WERI-Rb-1 (cell line): ENCODE measurements at regions not wholly inside any gene's neighbourhood (a gene's known extent, or its start where the extent isn't known, plus 50 kb on each side); places are given as distances from the start of the nearest gene placed in this dataset.
A peak's percentile ranks its signal among the peaks of the same experiment; 100 is the strongest.

Experiments used
- DNase-seq: peaks from one replicate; pipeline ENCODE4 v3.0.0-alpha.2; 2020
- H3K27ac ChIP-seq: fragments of 250-450 bp; sonication (Bioruptor Pico); 2 replicates; pipeline ENCODE4 v1.5.1; 2020; ENCODE audit warnings: mild to moderate bottlenecking, moderate library complexity
- H3K27me3 ChIP-seq: fragments of 250-450 bp; sonication (Bioruptor Pico); 2 replicates; pipeline ENCODE4 v1.5.1; 2021; ENCODE audit warnings: mild to moderate bottlenecking, low read depth, moderate library complexity; ENCODE audit not compliant: insufficient read depth, severe bottlenecking
- H3K36me3 ChIP-seq: fragments of 250-450 bp; sonication (Bioruptor Pico); 2 replicates; pipeline ENCODE4 v1.5.1; 2020; ENCODE audit warnings: mild to moderate bottlenecking, moderate library complexity
- H3K4me3 ChIP-seq: 2 replicates; pipeline ENCODE4 v1.5.1; 2011; ENCODE audit warnings: low read depth, mild to moderate bottlenecking, control low read depth, low read length
- H3K9me3 ChIP-seq: fragments of 250-450 bp; sonication (Bioruptor Pico); 2 replicates; pipeline ENCODE4 v1.5.1; 2021; ENCODE audit warnings: mild to moderate bottlenecking, moderate library complexity; ENCODE audit not compliant: severe bottlenecking
- TF ChIP-seq, protein P1 (sequence below): IDR thresholded peaks from 2 replicates; pipeline ENCODE4 v1.5.1; 2011; ENCODE audit warnings: low read depth, mild to moderate bottlenecking, control low read depth, inconsistent platforms, low read length

DNA sequence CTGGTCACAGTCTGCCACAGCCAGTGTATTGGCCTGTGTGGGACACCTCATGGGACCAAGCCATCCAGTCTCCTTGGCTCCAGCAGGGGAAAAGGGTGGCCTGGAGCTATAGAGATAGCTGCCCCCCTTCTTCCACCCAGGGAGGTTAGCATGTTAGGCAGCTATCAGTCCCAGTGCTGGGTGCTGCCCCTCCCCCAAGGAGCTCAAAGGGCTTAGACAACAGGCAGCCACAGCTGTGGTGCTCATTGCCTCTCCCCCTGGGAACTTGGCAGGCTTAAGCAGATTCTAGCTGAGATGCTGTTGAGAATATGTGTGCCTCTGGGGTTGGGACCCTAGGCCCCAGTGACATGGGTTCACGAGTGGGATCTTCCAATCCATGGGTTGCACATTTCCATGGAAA lies 226.0 kb upstream of the PTGER4 start:
- TF ChIP-seq, protein P1, sequence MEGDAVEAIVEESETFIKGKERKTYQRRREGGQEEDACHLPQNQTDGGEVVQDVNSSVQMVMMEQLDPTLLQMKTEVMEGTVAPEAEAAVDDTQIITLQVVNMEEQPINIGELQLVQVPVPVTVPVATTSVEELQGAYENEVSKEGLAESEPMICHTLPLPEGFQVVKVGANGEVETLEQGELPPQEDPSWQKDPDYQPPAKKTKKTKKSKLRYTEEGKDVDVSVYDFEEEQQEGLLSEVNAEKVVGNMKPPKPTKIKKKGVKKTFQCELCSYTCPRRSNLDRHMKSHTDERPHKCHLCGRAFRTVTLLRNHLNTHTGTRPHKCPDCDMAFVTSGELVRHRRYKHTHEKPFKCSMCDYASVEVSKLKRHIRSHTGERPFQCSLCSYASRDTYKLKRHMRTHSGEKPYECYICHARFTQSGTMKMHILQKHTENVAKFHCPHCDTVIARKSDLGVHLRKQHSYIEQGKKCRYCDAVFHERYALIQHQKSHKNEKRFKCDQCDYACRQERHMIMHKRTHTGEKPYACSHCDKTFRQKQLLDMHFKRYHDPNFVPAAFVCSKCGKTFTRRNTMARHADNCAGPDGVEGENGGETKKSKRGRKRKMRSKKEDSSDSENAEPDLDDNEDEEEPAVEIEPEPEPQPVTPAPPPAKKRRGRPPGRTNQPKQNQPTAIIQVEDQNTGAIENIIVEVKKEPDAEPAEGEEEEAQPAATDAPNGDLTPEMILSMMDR = no peak
- Histone ChIP-seq H3K27ac (peak overlapping the region; percentile 16; the same call in 1 of the 2 replicates), H3K27me3 (no peaks in the 10 kb centered on the region), H3K36me3 (no peaks in the 10 kb centered on the region), H3K9me3 (peaks cover 2% of the 10 kb centered on the region), H3K4me3 (no peak overlapping the region)
- DNase-seq = peak; percentile 87

DNA sequence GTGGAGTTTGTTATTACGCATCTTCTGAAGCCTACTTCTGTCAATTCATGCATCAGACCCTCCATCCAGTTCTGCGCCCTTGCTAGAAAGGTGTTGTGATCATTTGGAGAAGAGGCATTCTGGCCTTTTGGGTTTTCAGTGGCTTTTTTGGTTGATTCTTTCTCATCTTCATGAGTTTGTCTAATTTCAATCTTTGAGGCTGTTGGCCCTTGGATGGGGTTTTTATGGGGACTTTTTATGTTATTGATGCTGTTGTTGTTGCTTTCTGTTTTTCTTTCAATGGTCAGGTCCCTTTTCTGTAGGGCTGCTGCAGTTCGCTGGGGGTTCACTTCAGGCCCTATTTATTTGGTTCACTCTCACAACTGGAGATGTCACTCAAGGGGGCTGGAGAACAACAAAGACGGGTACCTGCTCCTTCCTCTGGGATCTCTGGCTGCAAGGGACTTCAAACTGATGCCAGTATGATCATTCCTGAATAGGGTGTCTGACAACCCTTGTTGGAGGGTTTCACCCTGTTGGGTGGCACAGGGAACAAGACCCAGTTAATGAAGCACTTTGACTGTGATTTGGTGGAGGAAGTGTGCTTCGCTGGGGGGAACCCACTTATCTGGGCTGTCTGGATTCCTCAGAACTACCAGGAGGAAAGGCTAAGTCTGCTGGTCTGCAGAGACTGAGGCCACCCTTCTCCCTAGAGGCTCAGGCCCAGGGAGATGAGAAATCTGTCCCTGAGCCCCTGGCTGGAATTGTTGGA lies 226.7 kb upstream of the PTGER4 start:
- peaks cover 2% of the 10 kb centered on the region for H3K9me3 ChIP-seq
- H3K27me3 ChIP-seq = no peaks in the 10 kb centered on the region
- no peak overlapping the region for H3K4me3 ChIP-seq
- TF ChIP-seq, protein P1 = no peak
- H3K27ac ChIP-seq = peak overlapping the region; percentile 16; the same call in 1 of the 2 replicates
- no peak for DNase-seq
- no peaks in the 10 kb centered on the region for H3K36me3 ChIP-seq

DNA sequence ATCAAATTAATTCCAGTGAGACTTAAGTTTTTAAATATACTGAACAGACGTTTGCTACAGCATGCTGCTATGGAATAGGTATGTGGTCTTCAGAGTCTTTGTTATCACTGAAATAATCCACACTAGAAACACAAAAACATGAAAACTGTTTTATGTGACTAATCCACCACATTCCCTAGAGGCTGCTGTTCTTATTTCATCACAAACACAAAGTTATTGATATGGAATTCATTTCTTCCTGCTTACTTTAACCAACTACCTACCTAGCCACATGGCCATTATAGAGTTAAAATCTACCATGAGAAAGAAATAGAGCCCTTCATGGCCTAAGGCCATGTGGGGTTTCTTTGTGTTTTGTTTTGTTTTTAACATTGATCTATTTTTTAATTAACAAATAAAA lies 232.3 kb upstream of the PTGER4 start:
- Histone ChIP-seq H3K27ac (no peak overlapping the region), H3K27me3 (no peaks in the 10 kb centered on the region), H3K4me3 (no peak overlapping the region), H3K36me3 (no peaks in the 10 kb centered on the region), H3K9me3 (no peaks in the 10 kb centered on the region)
- DNase-seq = no peak
- TF ChIP-seq, protein P1 = no peak

DNA sequence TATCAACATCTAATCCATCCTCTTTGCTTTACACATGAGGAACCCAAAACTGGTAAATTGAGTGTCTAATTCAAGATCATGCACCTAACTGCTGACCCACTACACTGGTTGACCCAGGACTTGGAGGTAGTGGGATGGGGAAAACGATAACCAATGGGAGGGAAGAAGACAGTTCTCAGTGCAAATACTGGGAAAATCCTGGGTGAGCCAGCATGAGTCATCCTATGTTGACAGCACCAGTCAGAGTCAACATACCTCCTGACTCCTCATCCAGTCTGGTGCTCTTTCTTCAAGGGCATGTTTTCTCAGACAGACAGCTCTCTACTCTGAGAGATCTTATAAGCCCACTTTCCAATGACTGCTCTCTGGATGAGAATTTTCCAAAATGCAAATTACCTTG lies 232.8 kb upstream of the PTGER4 start:
- Histone ChIP-seq H3K9me3 (no peaks in the 10 kb centered on the region), H3K27me3 (no peaks in the 10 kb centered on the region), H3K4me3 (no peak overlapping the region), H3K27ac (no peak overlapping the region), H3K36me3 (no peaks in the 10 kb centered on the region)
- DNase-seq = no peak
- TF ChIP-seq, protein P1 = no peak

DNA sequence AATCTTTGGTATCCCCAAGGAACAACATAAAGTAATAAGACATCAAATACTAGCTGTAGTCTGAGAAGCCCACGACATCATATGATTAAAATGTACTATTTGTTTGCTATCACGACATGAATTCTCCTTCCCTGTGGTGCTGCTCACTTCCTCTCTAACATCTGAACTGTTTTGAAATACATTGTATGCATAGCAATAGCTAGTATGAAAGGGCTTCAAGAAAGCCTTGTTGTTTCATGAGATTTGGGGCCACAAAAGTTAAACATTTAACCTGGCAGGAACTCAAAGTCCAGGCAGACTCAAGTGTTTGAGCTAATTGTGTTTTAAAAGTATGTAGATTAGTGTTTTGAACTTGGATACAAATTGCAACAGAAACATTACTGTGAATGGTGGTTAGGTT lies 237.4 kb upstream of the PTGER4 start:
- TF ChIP-seq, protein P1 = no peak
- Histone ChIP-seq H3K4me3 (no peak overlapping the region), H3K36me3 (no peaks in the 10 kb centered on the region), H3K27me3 (no peaks in the 10 kb centered on the region), H3K27ac (no peak overlapping the region), H3K9me3 (peaks cover 3% of the 10 kb centered on the region)
- no peak for DNase-seq

DNA sequence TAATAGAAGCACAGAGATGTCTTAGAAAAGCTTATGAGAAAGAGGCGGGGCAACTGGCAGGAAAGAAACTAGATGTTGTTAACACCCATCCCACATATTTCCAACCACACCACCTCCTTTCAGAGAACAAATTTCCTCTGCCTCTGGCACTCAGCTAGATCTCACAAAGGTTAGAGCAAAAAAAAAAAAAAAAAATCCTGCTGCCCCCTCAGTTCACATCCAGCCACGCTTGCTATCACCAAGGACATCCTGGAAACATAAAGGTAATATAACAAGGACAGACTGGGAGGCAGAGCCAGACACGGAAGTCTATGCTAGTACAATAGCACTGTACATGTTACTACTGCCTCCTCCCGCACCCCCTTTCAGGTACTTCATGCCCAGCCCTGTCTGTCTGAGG lies 238.0 kb upstream of the PTGER4 start:
- DNase-seq = no peak
- H3K9me3 ChIP-seq = peaks cover 3% of the 10 kb centered on the region
- TF ChIP-seq, protein P1 = no peak
- no peaks in the 10 kb centered on the region for H3K36me3 ChIP-seq
- H3K4me3 ChIP-seq = no peak overlapping the region
- no peaks in the 10 kb centered on the region for H3K27me3 ChIP-seq
- H3K27ac ChIP-seq = no peak overlapping the region
